ENCODE measurements at regions not wholly inside any gene's neighbourhood (a gene's known extent, or its start where the extent isn't known, plus 50 kb on each side); places are given as distances from the start of the nearest gene placed in this dataset.

GRCh38 chr16:13808102-13808501, 111.9 kb upstream of the ERCC4 start:
- TF ChIP-seq CTCF (IDR thresholded peaks at IDR 0.05; ENCODE audit: low read length) (no peak), EZH2 (IDR thresholded peaks at IDR 0.05; ENCODE audit: borderline replicate concordance, low read length) (no peak)

GRCh38 chr16:13809765-13810164, 110.2 kb upstream of the ERCC4 start:
- no peaks in the 10 kb centered on the region for H3K36me3 ChIP-seq (ENCODE audit: insufficient read depth, low read length)
- H3K9ac ChIP-seq (ENCODE audit: low read length) = no peak overlapping the region
- H3K27me3 ChIP-seq (ENCODE audit: insufficient read depth, low read length) = no peaks in the 10 kb centered on the region
- H3K4me1 ChIP-seq (ENCODE audit: insufficient read depth, low read length, severe bottlenecking) = no peaks in the 10 kb centered on the region
- no peak overlapping the region for H2AFZ ChIP-seq (ENCODE audit: low read length)
- H3F3A ChIP-seq (ENCODE audit: insufficient read depth, low read length) = no peaks in the 10 kb centered on the region
- H3K4me3 ChIP-seq (ENCODE audit: low read depth, low read length, poor library complexity, severe bottlenecking) = no peak overlapping the region
- H3K9me2 ChIP-seq (ENCODE audit: low read depth, low read length) = no peaks in the 10 kb centered on the region
- H3K4me2 ChIP-seq (ENCODE audit: low read length) = no peak overlapping the region
- TF ChIP-seq CTCF (IDR thresholded peaks at IDR 0.05; ENCODE audit: low read length) (no peak), EZH2 (IDR thresholded peaks at IDR 0.05; ENCODE audit: borderline replicate concordance, low read length) (no peak)
- H4K20me1 ChIP-seq (ENCODE audit: insufficient read depth, low read length) = no peaks in the 10 kb centered on the region
- no peak overlapping the region for H3K27ac ChIP-seq (ENCODE audit: low read depth, low read length, poor library complexity, severe bottlenecking)
- H3K79me2 ChIP-seq (ENCODE audit: insufficient read depth, low read length) = no peaks in the 10 kb centered on the region
- no peaks in the 10 kb centered on the region for H3K9me3 ChIP-seq (ENCODE audit: low read length)

More at GRCh38 chr16:13808102-13808501, 111.9 kb upstream of the ERCC4 start:
- no peak overlapping the region for H2AFZ ChIP-seq (ENCODE audit: low read length)
- no peaks in the 10 kb centered on the region for H4K20me1 ChIP-seq (ENCODE audit: insufficient read depth, low read length)
- H3K36me3 ChIP-seq (ENCODE audit: insufficient read depth, low read length) = no peaks in the 10 kb centered on the region
- no peak overlapping the region for H3K27ac ChIP-seq (ENCODE audit: low read depth, low read length, poor library complexity, severe bottlenecking)
- no peak overlapping the region for H3K9ac ChIP-seq (ENCODE audit: low read length)
- H3K4me2 ChIP-seq (ENCODE audit: low read length) = no peak overlapping the region
- H3K9me3 ChIP-seq (ENCODE audit: low read length) = no peaks in the 10 kb centered on the region
- H3K4me1 ChIP-seq (ENCODE audit: insufficient read depth, low read length, severe bottlenecking) = no peaks in the 10 kb centered on the region
- H3K4me3 ChIP-seq (ENCODE audit: low read depth, low read length, poor library complexity, severe bottlenecking) = no peak overlapping the region
- H3K9me2 ChIP-seq (ENCODE audit: low read depth, low read length) = no peaks in the 10 kb centered on the region
- no peaks in the 10 kb centered on the region for H3F3A ChIP-seq (ENCODE audit: insufficient read depth, low read length)
- no peaks in the 10 kb centered on the region for H3K27me3 ChIP-seq (ENCODE audit: insufficient read depth, low read length)
- H3K79me2 ChIP-seq (ENCODE audit: insufficient read depth, low read length) = no peaks in the 10 kb centered on the region

DNA sequence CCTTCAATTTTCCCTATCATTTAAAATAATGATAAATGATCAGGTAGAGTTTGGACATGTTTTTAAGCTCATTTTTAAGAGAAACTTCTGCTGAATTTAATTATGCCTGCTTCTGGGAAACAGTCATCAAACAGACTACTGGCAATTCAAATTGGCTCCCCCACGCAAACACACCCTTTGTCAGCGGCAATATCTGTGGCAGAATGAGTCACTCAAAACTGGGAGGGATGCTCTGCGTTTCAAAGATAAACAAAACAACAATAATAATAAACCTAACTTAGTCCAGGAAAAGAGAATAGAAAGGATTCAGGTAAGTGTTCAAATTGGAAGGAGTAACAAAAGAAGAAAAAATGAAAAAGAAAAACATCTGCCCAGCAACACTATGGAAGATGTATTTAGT, 108.1 kb upstream of the ERCC4 start:
- H3K4me3 ChIP-seq (ENCODE audit: low read depth, low read length, poor library complexity, severe bottlenecking) = no peak overlapping the region

More for the DNA sequence above, 108.1 kb upstream of the ERCC4 start:
- Histone ChIP-seq H3K4me2 (ENCODE audit: low read length) (no peak overlapping the region), H3K27ac (ENCODE audit: low read depth, low read length, poor library complexity, severe bottlenecking) (no peak overlapping the region), H3K79me2 (ENCODE audit: insufficient read depth, low read length) (no peaks in the 10 kb centered on the region), H3K9ac (ENCODE audit: low read length) (no peak overlapping the region), H4K20me1 (ENCODE audit: insufficient read depth, low read length) (no peaks in the 10 kb centered on the region), H2AFZ (ENCODE audit: low read length) (no peak overlapping the region), H3K4me1 (ENCODE audit: insufficient read depth, low read length, severe bottlenecking) (no peaks in the 10 kb centered on the region), H3K9me3 (ENCODE audit: low read length) (no peaks in the 10 kb centered on the region), H3K36me3 (ENCODE audit: insufficient read depth, low read length) (no peaks in the 10 kb centered on the region), H3K27me3 (ENCODE audit: insufficient read depth, low read length) (no peaks in the 10 kb centered on the region), H3F3A (ENCODE audit: insufficient read depth, low read length) (no peaks in the 10 kb centered on the region), H3K9me2 (ENCODE audit: low read depth, low read length) (no peaks in the 10 kb centered on the region)
- no peak for TF ChIP-seq CTCF (IDR thresholded peaks at IDR 0.05; ENCODE audit: low read length)
- no peak for TF ChIP-seq EZH2 (IDR thresholded peaks at IDR 0.05; ENCODE audit: borderline replicate concordance, low read length)
